NB4 (cell line): ENCODE measurements at regions not wholly inside any gene's neighbourhood (a gene's known extent, or its start where the extent isn't known, plus 50 kb on each side); places are given as distances from the start of the nearest gene placed in this dataset.

ENCODE experiments used
- DNase-seq: peaks from one replicate; pipeline ENCODE4 v3.0.0; 2010; ENCODE audit warnings: low read depth
- H3K4me3 ChIP-seq: one replicate; pipeline ENCODE4 v1.5.1; 2011; ENCODE audit warnings: mild to moderate bottlenecking, low read depth, low read length, moderate library complexity
- CTCF ChIP-seq: IDR thresholded peaks from one replicate; pipeline ENCODE4 v1.5.1; 2012; ENCODE audit warnings: low read depth, low read length
- MAX ChIP-seq: IDR thresholded peaks from 2 replicates; pipeline ENCODE4 v1.6.1; 2011; ENCODE audit warnings: low read depth, low read length
- MYC ChIP-seq: IDR thresholded peaks from 2 replicates; pipeline ENCODE4 v1.6.1; 2011; ENCODE audit warnings: low read depth, low read length
- POLR2A ChIP-seq: IDR thresholded peaks from 2 replicates; pipeline ENCODE4 v1.6.1; 2011; ENCODE audit warnings: mild to moderate bottlenecking; ENCODE audit not compliant: insufficient read length; ENCODE audit errors: extremely low read depth

GRCh38 chr6:145036236-145036635, 699.1 kb downstream of the EPM2A start:
- TF ChIP-seq CTCF (no peak), MYC (no peak), MAX (no peak), POLR2A (no peak)
- DNase-seq = no peak
- H3K4me3 ChIP-seq = no peak overlapping the region

- TF ChIP-seq MAX = no peak
- no peak for TF ChIP-seq CTCF
- no peak for TF ChIP-seq POLR2A
- TF ChIP-seq MYC = no peak
- peak; percentile 12 for DNase-seq
- H3K4me3 ChIP-seq = no peak overlapping the region
These were observed 698.3 kb downstream of the EPM2A start for GRCh38 chr6:145036848-145037567.

GRCh38 chr6:145042559-145042958, 692.8 kb downstream of the EPM2A start:
- DNase-seq = no peak
- no peak for TF ChIP-seq MYC
- TF ChIP-seq CTCF = peak; percentile 19
- TF ChIP-seq MAX = no peak
- no peak overlapping the region for H3K4me3 ChIP-seq

GRCh38 chr6:145043926-145044500, 691.3 kb downstream of the EPM2A start:
- DNase-seq = no peak
- TF ChIP-seq CTCF (no peak), POLR2A (no peak), MAX (no peak), MYC (no peak)
- H3K4me3 ChIP-seq = no peak overlapping the region

- H3K4me3 ChIP-seq = no peak overlapping the region
- DNase-seq = no peak
- TF ChIP-seq CTCF (no peak), POLR2A (no peak), MAX (no peak), MYC (no peak)
These were observed 690.6 kb downstream of the EPM2A start for GRCh38 chr6:145044641-145045246.
